Skin epidermis (tissue), 12 donors: ENCODE measurements at regions not wholly inside any gene's neighbourhood (a gene's known extent, or its start where the extent isn't known, plus 50 kb on each side); places are given as distances from the start of the nearest gene placed in this dataset.

Source experiments
- H3K27ac ChIP-seq, 21 experiments: fragments of 200-600 bp; sonication (generic) in 11 of 21; one replicate each; pipeline ENCODE4 v1.5.0; 2020; ENCODE audit warnings: mild to moderate bottlenecking in 3 of 21, inconsistent platforms in 2 of 21, moderate library complexity in 2 of 21
- H3K4me3 ChIP-seq, 7 experiments: fragments of 200-600 bp; sonication (generic) in 2 of 7; one replicate each; pipeline ENCODE4 v1.5.0; 2020; ENCODE audit warnings: inconsistent platforms in 2 of 7, mild to moderate bottlenecking in 2 of 7, moderate library complexity in 1 of 7

DNA sequence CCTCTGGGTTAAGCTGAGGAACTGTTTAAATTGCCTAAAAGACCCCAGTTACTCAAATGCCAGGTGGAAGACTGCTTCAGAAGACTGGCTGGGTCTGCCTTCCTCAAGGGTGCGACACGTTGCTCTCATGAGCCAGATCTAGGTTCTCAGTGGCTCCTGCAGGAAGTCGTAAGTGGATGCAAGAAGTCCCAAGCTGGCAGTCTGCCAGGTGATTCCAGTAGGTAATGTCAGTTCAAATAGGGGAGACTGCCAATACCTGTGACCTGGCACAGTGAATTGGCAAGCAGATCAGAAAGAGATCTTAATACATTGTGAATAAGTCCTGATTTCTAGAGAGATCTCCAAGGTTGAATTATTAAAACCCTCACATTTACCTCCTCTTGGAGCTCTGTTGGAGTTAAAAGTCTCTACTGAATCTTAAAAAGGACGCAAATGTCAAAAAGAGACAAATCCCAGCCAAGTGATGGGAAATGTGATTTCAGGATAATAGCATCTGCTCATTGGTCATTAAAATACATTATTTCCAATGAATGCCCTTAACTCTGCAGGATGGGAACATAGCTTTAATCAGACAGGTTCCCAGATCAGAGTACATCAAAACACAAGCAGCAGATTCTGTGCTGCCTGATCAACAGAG is 98.8 kb upstream of the FRMD6 start:
- no peak overlapping the region for H3K27ac ChIP-seq
- H3K4me3 ChIP-seq = no peak overlapping the region

DNA sequence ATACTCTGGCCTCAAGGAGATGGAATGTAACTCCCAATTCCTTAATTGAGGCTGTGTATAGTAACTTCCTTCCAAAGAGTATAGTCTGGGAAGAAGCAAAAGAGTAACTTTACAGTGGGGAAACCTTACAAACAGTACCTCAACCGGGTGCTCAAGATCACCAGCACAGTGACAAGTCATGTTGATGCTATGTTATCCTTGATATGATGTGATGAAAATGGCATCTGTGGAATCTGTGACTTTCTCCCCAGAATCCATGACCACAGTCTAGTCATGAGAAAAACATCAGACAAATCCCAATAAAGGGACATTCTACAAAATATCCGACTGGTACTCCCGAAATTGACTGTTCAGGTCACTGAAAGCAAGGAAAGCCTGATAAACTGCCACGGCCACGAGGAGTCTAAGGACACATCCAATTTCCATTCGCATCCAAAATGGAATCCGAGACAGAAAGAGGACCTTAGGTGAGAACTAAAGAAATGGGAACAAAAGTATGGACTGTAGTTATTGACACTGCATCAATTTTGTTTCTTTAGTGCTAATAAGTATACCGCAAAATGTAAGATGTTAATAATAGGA is 97.3 kb upstream of the FRMD6 start:
- Histone ChIP-seq H3K4me3 (no peak overlapping the region), H3K27ac (no peak overlapping the region)

DNA sequence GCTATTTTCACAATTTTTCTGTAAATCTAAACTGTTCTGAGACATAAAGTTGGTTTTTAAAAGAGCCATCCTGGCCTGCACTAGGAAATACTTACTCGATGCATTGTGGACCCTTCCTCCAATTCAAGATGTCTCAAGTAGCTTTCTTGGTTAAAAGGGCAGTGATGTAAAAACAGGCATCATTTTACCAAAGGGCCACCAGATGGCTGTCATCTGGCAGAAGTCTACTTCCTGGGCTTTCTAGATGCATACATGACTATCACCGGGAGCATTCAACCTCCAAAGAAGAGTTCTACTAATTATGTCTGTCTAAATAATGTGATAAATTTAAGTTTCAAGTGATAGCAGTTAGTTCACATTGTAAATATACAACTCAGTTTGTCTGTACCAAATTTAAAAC is 96.8 kb upstream of the FRMD6 start:
- no peak overlapping the region for H3K4me3 ChIP-seq
- H3K27ac ChIP-seq = no peak overlapping the region

DNA sequence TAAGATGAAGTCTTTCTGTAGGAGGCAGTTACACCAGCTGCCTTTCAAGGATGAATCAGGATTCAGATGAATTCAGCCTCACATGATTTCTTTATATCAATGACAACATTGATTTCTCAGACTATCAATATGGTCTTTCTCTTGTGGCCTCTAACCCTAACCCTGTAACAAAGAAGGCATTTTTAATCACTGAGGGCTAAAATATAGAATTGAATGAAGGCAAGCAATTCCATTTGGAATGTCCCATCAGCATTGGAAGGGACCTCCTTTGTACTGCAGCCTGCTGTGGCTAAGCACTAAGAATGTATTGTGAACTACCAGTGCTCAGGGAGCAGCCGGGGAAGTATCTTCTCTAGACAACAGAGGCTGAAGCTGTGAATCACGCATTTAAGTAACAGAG is 90.6 kb upstream of the FRMD6 start:
- H3K4me3 ChIP-seq = no peak overlapping the region
- no peak overlapping the region for H3K27ac ChIP-seq

DNA sequence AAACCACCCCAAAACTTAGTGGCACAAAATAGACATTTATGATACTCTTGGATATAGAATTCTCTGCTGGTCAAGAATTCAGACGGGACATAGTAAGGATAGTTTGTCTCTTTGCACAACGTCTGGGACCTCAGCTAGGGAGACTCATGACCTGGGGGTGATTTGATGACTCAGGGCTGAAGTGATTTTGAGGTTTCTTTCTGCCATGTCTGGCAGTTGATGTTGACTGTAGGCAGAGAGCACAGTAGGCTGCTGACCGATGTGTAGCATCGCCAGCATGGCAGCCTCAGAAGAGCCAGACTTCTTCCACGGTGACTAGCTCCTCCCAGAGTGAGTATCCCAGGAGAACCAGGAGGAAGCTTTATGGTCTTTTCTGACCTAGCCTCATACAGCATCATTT is 88.9 kb upstream of the FRMD6 start:
- Histone ChIP-seq H3K27ac (no peak overlapping the region), H3K4me3 (no peak overlapping the region)

DNA sequence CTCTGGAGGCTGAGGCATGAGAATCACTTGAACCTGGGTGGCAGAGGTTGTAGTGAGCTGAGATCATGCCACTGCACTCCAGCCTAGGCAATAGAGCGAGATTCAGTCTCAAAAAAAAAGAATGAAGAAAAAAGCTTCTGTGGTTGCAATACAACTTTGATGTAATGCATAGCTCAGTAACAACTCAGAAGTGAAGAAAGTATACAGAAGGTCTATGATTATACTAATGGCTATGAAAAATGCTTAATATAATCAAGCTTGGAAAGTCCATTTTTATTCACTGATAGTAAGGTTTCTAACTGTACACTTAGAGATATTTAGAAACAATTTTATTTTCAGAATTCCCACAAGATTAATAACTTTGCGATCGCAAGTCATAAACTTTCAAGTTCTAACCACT is 88.2 kb upstream of the FRMD6 start:
- Histone ChIP-seq H3K27ac (peak overlapping the region in 1 of 21 experiments; percentile 61), H3K4me3 (no peak overlapping the region)

DNA sequence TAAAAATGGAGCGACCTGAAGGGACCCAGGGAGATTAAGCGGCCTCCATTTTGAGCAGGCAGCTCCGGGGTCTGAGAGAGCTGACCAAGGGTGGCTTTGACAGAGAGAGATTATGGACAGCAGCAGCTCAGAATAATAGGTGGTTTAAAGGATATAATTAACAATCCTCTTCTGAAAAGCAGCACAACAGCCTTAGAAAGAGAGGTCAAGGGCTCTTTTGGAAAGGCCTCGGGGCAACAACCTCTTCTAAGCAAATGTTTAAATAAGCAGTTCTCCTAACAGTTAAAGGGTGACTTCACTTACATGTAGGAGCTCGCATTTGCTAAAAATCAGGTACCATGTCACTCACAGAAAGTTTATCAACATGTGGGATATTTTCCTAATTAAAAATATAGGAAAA is 87.2 kb upstream of the FRMD6 start:
- H3K27ac ChIP-seq = peak overlapping the region in 15 of 21 experiments; percentile 6 to 64 (median 21)
- H3K4me3 ChIP-seq = no peak overlapping the region

DNA sequence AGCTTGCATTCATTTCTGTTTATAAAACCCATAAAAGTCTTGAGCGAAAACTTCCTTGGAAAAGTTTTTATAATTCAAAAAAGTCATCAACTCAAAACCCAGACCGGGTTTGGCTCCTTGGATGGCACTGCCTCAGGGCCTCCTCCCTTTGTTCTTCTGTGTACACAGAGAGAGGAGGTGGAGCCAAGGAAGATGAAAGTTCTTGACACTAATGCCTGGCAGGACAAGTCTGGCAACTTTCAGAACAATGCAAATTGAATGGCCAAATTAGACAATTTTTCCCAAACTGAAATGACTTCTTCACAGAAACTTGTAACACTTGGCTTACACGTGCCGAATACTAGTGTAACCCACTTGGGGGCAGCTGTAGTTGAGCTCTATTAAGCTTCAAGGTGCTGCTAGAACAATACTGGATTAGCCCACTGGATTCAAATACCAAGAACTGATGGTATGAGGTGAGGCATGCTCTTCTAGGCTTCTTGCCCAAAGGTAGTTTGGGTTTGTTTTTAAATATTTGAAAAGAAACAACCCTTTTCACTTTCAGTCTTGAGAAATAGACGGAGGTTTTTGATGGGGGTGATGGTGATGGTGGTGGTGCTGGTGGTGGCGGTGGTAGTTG is 86.6 kb upstream of the FRMD6 start:
- no peak overlapping the region for H3K4me3 ChIP-seq
- peak overlapping the region in 16 of 21 experiments; percentile 2 to 61 (median 28) for H3K27ac ChIP-seq

DNA sequence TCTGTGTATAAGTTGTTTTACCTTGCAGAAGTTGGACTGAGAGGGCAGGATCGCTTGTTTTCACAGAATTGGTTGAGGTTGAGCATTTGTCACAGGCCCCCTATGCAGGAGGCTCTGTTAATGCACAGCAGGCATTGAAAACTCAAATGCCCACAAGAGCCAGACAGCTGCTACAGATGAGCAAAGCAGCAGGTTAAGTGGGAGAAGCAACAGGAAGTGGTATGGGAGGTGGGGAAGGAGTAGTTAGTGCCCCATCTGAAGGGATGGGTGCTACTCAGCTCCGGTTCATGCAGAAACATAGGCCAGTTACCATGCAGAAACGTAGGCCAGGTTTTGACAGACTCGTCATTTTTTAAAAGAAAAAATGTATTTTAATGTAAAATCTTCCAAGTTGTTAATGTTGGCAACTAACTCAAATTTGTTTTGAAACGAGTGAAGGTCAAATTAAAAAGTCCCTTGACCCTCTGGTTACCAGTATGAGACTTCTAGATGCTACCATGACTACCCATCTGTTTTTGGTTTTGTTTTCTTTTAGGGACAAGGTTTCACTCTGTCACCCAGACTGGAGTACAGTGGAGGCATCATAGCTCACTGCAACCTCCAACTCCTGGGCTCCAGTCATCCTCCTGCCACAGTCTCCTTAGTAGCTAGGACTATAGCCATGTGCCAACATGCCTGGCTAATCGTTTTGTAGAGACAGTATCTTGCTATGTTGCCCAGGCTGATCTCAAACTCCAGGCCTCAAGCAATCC is 84.7 kb upstream of the FRMD6 start:
- Histone ChIP-seq H3K4me3 (no peak overlapping the region), H3K27ac (peak overlapping the region in 2 of 21 experiments; percentile 3 to 31)

DNA sequence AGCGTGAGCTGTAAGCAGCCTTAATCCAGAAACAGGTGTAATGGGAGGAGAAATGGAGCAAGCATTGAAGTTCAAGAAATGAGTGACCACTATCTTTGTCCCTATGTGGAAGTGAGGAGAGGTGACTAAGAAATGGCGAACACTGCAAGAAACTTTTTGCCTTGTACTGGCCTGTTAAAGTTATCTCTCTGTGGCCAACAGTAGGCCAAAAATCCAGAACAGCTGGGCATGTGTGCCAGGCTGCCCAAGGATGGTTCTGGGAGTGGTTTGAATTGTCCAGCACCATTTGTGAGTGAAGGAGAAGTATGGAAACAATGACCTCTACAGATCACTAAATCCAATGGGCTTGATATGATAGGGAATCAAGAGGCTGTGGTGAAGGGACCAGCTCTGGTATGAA is 83.3 kb upstream of the FRMD6 start:
- Histone ChIP-seq H3K4me3 (no peak overlapping the region), H3K27ac (peak overlapping the region in 2 of 21 experiments; percentile 31 to 36)

DNA sequence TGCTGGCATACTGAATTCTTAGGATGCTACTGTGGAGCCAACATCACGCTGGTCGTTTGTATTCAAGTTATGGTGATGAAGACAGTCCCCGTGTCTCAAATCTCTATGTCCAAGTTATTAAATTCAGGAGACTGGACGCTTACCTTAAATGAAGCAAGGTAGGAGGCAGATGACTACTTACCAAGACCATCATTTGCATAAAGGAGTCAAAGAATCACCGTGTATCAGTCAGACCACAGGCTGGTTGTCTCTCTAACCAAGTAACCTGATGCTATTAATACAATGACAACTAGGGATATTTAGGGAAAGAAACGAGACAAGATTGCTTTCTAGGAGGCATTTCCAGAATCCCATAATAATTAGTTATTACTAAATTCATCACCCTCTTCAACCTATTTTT is 78.1 kb upstream of the FRMD6 start:
- no peak overlapping the region for H3K27ac ChIP-seq
- no peak overlapping the region for H3K4me3 ChIP-seq

DNA sequence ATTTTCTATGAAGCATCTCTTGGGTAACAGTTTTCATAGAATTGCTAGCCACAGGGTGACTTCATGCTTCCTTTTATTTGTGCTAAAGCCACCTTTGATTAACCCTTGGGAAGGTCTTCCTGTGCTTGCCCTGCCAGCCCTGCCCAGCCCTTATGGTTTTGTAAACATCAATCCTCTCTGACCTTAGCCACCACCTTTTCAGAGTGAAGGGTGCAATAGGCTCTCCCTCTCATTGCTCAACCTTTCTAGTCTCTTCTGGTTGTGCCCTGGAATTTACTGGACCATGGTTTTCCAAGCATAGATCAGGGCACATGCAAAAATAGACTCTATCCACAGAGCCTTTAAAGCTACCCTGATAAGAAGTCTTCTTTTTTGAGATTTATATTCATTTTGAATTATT is 77.7 kb upstream of the FRMD6 start:
- Histone ChIP-seq H3K4me3 (no peak overlapping the region), H3K27ac (no peak overlapping the region)

DNA sequence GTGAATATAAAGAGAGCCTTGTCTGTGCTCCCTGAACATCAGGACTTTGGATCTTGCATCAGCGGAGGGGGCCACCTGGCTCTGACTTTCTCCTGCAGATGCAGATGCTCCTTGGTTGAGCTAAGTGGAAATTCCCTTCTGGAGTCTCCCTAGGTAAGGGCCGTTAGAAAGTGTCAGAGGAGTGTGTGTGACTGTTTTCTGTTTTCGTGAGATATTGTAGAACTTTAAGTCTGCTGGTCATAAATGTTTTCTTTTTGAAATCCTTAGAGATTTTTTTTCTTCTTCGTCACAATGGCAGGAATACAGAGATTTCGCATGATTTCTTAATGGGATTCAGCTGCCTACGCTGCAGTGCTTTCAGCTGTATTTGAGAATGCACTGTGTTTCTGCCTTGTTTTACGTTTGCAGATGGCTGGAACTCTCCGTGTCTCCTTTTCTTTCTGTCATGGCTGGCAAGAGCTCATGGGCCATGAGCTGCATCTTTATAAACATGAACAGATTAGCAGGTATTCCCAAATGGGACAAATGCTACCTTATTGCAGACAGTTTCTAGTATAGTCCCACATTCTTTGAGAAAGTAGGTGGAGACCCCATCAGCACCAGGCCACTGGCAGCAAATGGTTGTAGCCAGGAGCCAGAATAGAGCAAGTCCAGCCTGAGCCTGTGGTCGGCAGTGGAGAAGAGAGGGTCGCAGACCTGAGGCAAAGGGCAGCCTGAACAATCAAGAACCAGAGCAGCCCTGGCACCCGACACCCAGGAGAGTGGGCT is 76.2 kb upstream of the FRMD6 start:
- Histone ChIP-seq H3K27ac (peak overlapping the region in 16 of 21 experiments; percentile 5 to 84 (median 58)), H3K4me3 (no peak overlapping the region)

DNA sequence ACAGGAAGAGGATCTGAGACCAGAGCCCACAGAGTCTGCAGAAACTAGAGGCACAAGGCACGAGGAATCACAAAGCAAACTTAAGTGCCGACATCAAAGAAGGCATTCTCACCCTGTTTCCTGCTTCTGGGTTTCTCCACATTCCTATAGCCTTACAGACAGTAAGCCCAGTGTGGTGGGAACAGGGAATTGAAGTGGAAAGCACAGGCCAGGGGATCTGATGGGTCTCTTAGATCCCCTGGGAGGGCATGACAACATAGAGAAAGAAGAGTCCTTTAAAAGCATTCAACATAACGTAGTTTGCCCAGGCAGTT is 75.6 kb upstream of the FRMD6 start:
- Histone ChIP-seq H3K27ac (peak overlapping the region in 16 of 21 experiments; percentile 19 to 84 (median 58)), H3K4me3 (no peak overlapping the region)

DNA sequence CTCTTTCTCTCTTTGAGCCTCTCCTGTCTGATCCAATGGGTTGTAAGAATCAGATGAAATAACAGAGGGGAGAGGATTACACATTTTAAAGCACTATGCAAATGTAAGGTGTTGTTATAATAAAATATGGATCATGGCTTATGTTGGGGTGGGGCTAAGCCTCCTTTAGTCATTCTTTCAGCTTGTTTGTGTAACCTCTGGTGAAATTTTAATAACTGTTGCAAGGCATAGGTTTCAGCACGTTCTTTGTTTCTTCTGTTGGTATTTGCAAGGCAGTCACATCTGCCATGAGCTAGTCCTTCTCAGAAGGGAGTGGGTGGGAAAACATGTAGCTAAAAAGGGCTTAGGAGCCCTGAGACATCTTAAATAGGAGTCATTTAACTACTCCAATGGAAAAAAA is 74.8 kb upstream of the FRMD6 start:
- no peak overlapping the region for H3K4me3 ChIP-seq
- peak overlapping the region in 10 of 21 experiments; percentile 11 to 71 (median 60) for H3K27ac ChIP-seq

DNA sequence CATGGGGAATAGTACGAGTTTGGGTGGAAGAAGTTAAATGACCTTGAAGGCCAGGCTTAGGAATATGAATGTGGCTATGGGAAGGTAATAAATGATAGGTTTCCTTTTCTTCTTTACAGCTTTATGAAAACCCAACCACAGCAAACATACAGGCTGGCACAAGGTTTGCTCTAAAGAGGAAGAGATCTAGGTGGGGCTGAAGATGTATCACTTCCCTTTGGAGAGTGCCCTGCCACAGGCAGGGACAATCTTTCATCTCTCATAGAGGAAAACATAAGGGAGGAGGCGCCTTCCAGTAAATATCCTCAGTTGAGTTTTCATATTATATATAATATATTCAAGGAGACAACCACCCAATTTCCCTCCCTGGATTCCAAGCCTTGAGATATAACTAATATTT is 72.9 kb upstream of the FRMD6 start:
- no peak overlapping the region for H3K27ac ChIP-seq
- no peak overlapping the region for H3K4me3 ChIP-seq

DNA sequence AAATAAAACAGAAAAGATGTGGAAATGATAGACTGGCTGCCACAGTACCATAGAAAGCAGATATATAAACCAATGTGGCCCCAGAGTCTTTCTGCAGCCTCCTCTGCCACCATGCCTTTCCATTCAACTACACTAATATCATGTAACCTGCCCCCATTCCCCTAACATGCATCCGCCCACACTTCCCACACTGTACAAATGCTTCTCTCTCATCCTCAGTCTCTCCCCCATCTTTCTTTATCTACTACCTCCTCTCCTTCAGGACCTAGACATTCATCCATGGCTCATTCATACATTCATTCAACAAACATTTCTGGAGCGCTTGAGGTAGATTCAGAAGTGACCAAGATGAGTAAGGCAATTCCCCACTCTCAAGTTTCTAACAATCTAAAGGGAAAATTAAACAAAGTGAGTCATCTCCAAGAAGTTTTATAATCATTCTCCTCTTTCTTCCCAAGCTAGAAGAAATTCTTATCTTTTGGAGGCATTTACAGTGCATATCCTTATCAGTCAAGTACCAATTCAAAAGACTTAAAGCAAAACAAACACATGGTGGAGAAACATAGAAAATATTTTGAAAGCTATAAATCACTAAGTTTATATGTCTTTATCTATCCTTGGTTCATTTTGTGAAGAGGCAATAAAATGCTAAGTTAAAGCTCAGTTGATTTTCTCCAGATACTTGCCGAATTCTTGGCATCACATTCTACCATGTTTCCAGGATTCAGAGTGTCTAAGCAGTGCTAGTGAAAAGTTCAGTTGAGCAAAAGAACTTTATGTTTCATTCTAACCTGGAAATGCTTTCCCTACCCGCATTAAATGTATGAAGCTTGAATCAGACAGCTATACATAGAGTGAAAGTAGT is 70.5 kb upstream of the FRMD6 start:
- no peak overlapping the region for H3K27ac ChIP-seq

DNA sequence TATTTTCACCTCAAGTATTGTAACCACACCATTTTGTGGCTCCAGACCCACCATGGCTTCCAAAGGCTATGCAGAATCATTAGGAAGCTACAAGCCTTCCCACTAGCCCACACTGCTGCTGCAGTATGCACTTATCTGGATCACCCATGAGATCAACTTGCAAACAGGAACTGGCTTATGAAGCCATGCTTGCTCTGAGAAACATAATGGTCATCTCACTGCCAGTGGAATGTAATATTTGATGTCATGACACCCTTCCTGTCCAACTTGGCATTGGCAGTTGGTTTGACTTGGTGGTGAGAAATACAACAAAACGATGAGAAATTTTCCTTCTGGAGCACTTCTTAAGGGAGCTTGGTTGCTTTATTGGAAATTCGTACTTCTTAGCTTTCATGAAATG is 69.3 kb upstream of the FRMD6 start:
- no peak overlapping the region for H3K4me3 ChIP-seq
- no peak overlapping the region for H3K27ac ChIP-seq

More for the DNA sequence above, 70.5 kb upstream of the FRMD6 start:
- no peak overlapping the region for H3K4me3 ChIP-seq

DNA sequence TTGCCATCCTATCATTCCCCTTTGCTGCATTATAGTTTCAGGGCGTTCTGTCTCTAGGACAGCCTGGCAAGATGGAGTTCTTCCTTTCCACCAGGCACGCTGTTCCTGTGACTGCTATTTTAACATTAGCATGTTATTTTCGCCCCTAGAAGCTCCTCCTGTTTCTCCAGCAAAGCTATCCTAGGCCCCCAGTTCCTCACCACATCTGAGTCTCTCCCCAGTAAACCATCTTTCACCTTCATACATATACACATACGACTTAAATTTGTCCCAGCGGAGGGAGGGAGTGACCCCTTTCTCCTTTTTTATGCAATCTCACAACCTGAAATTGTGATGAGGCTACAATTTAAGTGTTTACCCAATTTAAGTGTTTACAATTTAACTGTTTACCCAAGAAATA is 66.7 kb upstream of the FRMD6 start:
- no peak overlapping the region for H3K27ac ChIP-seq
- H3K4me3 ChIP-seq = no peak overlapping the region
